NB4 (cell line): ENCODE measurements at regions not wholly inside any gene's neighbourhood (a gene's known extent, or its start where the extent isn't known, plus 50 kb on each side); places are given as distances from the start of the nearest gene placed in this dataset.

Experiments used
- DNase-seq: peaks from one replicate; pipeline ENCODE4 v3.0.0; 2010; ENCODE audit warnings: low read depth
- H3K4me3 ChIP-seq: one replicate; pipeline ENCODE4 v1.5.1; 2011; ENCODE audit warnings: mild to moderate bottlenecking, low read depth, low read length, moderate library complexity
- CTCF ChIP-seq: IDR thresholded peaks from one replicate; pipeline ENCODE4 v1.5.1; 2012; ENCODE audit warnings: low read depth, low read length
- MAX ChIP-seq: IDR thresholded peaks from 2 replicates; pipeline ENCODE4 v1.6.1; 2011; ENCODE audit warnings: low read depth, low read length
- MYC ChIP-seq: IDR thresholded peaks from 2 replicates; pipeline ENCODE4 v1.6.1; 2011; ENCODE audit warnings: low read depth, low read length
- POLR2A ChIP-seq: IDR thresholded peaks from 2 replicates; pipeline ENCODE4 v1.6.1; 2011; ENCODE audit warnings: mild to moderate bottlenecking; ENCODE audit not compliant: insufficient read length; ENCODE audit errors: extremely low read depth

GRCh38 chr6:71153755-71154325, 134.8 kb upstream of the OGFRL1 start:
- no peak overlapping the region for H3K4me3 ChIP-seq
- no peak for DNase-seq
- no peak for TF ChIP-seq POLR2A
- no peak for TF ChIP-seq MYC
- TF ChIP-seq CTCF = no peak
- no peak for TF ChIP-seq MAX

GRCh38 chr6:71157345-71157744, 131.3 kb upstream of the OGFRL1 start:
- DNase-seq = no peak
- no peak overlapping the region for H3K4me3 ChIP-seq
- no peak for TF ChIP-seq MAX

- H3K4me3 ChIP-seq = no peak overlapping the region
- no peak for TF ChIP-seq MAX
- TF ChIP-seq POLR2A = no peak
- no peak for TF ChIP-seq CTCF
- no peak for TF ChIP-seq MYC
- DNase-seq = no peak
These were observed 123.7 kb upstream of the OGFRL1 start for GRCh38 chr6:71164890-71165289.

- TF ChIP-seq MAX (no peak), MYC (no peak), CTCF (no peak), POLR2A (no peak)
- DNase-seq = no peak
- H3K4me3 ChIP-seq = no peak overlapping the region
These were observed 120.3 kb upstream of the OGFRL1 start for GRCh38 chr6:71168233-71168765.

- no peak overlapping the region for H3K4me3 ChIP-seq
- TF ChIP-seq POLR2A = no peak
- no peak for TF ChIP-seq MYC
- TF ChIP-seq CTCF = no peak
- no peak for TF ChIP-seq MAX
- no peak for DNase-seq
These were observed 117.0 kb upstream of the OGFRL1 start for GRCh38 chr6:71171497-71172070.

- H3K4me3 ChIP-seq = no peak overlapping the region
- no peak for DNase-seq
- TF ChIP-seq CTCF (no peak), POLR2A (no peak), MYC (no peak), MAX (no peak)
These were observed 109.2 kb upstream of the OGFRL1 start for GRCh38 chr6:71179249-71179885.
